Endothelial cell (in vitro differentiated cells): ENCODE measurements at regions not wholly inside any gene's neighbourhood (a gene's known extent, or its start where the extent isn't known, plus 50 kb on each side); places are given as distances from the start of the nearest gene placed in this dataset.
A peak's percentile ranks its signal among the peaks of the same experiment; 100 is the strongest.

Source experiments
- DNase-seq: peaks from one replicate; pipeline ENCODE4 v3.0.0; 2021; ENCODE audit warnings: low spot score
- H3K27ac Mint-ChIP-seq: one replicate; pipeline ENCODE4 v1.8.0; 2021; ENCODE audit warnings: mixed read lengths, inconsistent platforms; ENCODE audit not compliant: unreplicated experiment
- H3K27me3 Mint-ChIP-seq: one replicate; pipeline ENCODE4 v1.8.0; 2021; ENCODE audit warnings: mild to moderate bottlenecking, moderate library complexity, mixed read lengths, inconsistent platforms; ENCODE audit not compliant: unreplicated experiment
- H3K36me3 Mint-ChIP-seq: one replicate; pipeline ENCODE4 v1.8.0; 2021; ENCODE audit warnings: mild to moderate bottlenecking, low read depth, mixed read lengths, inconsistent platforms; ENCODE audit not compliant: unreplicated experiment
- H3K4me1 Mint-ChIP-seq: one replicate; pipeline ENCODE4 v1.8.0; 2021; ENCODE audit warnings: mild to moderate bottlenecking, mixed read lengths, inconsistent platforms; ENCODE audit not compliant: unreplicated experiment
- H3K4me3 Mint-ChIP-seq: one replicate; pipeline ENCODE4 v1.8.0; 2021; ENCODE audit warnings: mild to moderate bottlenecking, mixed read lengths, inconsistent platforms; ENCODE audit not compliant: unreplicated experiment
- H3K9me3 Mint-ChIP-seq: one replicate; pipeline ENCODE4 v1.8.0; 2021; ENCODE audit warnings: mixed read lengths, inconsistent platforms; ENCODE audit not compliant: unreplicated experiment
- CTCF ChIP-seq: fragments of 200-600 bp; sonication (generic); IDR thresholded peaks from one replicate; pipeline ENCODE4 v1.5.0; 2021; ENCODE audit warnings: antibody characterized with exemption; ENCODE audit not compliant: unreplicated experiment

GRCh38 chr6:15990179-15990578 is 138.7 kb upstream of the MYLIP start:
- H3K9me3 Mint-ChIP-seq: no peaks in the 10 kb centered on the region

GRCh38 chr6:15989397-15989796 is 139.5 kb upstream of the MYLIP start:
- DNase-seq: no peak
- Mint-ChIP-seq H3K36me3 (no peaks in the 10 kb centered on the region), H3K4me3 (no peak overlapping the region), H3K27ac (no peak overlapping the region), H3K27me3 (no peaks in the 10 kb centered on the region), H3K9me3 (no peaks in the 10 kb centered on the region), H3K4me1 (peaks cover 28% of the 10 kb centered on the region)
- TF ChIP-seq CTCF: no peak

More at GRCh38 chr6:15990179-15990578, 138.7 kb upstream of the MYLIP start:
- H3K27me3 Mint-ChIP-seq: no peaks in the 10 kb centered on the region
- DNase-seq: no peak
- H3K36me3 Mint-ChIP-seq: no peaks in the 10 kb centered on the region
- TF ChIP-seq CTCF: no peak
- H3K4me1 Mint-ChIP-seq: peaks cover 31% of the 10 kb centered on the region
- H3K27ac Mint-ChIP-seq: no peak overlapping the region
- H3K4me3 Mint-ChIP-seq: no peak overlapping the region

GRCh38 chr6:15987569-15987968 is 141.3 kb upstream of the MYLIP start:
- DNase-seq: no peak
- H3K27me3 Mint-ChIP-seq: no peaks in the 10 kb centered on the region
- H3K9me3 Mint-ChIP-seq: no peaks in the 10 kb centered on the region
- no peak overlapping the region for H3K27ac Mint-ChIP-seq
- no peaks in the 10 kb centered on the region for H3K36me3 Mint-ChIP-seq
- no peak overlapping the region for H3K4me3 Mint-ChIP-seq
- H3K4me1 Mint-ChIP-seq: peaks cover 28% of the 10 kb centered on the region
- no peak for TF ChIP-seq CTCF

- Mint-ChIP-seq H3K27ac (peak overlapping the region; percentile 9), H3K9me3 (no peaks in the 10 kb centered on the region), H3K36me3 (no peaks in the 10 kb centered on the region), H3K4me1 (peaks cover 28% of the 10 kb centered on the region), H3K4me3 (no peak overlapping the region), H3K27me3 (no peaks in the 10 kb centered on the region)
- no peak for TF ChIP-seq CTCF
- DNase-seq: no peak
These were observed 142.8 kb upstream of the MYLIP start for GRCh38 chr6:15986027-15986629.

GRCh38 chr6:15985379-15985959 is 143.4 kb upstream of the MYLIP start:
- DNase-seq: no peak
- TF ChIP-seq CTCF: no peak
- Mint-ChIP-seq H3K4me3 (no peak overlapping the region), H3K27me3 (no peaks in the 10 kb centered on the region), H3K9me3 (no peaks in the 10 kb centered on the region), H3K36me3 (no peaks in the 10 kb centered on the region), H3K27ac (peak overlapping the region; percentile 9), H3K4me1 (peaks cover 28% of the 10 kb centered on the region)
